ENCODE measurements at regions not wholly inside any gene's neighbourhood (a gene's known extent, or its start where the extent isn't known, plus 50 kb on each side); places are given as distances from the start of the nearest gene placed in this dataset.

DNA sequence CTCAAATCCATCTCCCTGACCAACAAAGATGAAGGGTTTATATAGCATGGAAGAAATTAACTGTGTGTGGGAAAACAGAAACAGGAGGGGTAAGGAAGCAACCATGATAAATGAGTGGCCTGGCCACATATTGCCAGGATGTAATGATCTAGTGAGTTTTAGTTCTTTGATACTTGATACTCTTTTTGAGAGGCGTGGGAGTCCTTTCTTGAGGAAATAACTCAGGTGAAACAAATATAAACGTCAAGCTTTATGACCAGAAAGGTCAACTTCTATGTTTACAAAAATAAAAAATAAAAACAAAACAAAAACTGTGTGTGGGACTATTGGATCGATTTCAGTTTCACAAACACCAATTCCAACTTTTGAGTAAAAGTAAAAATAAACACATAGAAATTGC lies 860.8 kb upstream of the B3GALT2 start:
- Histone ChIP-seq H3K27ac (no peak overlapping the region), H3K4me3 (no peak overlapping the region), H3K4me2 (no peak overlapping the region), H3K9me3 (no peaks in the 10 kb centered on the region), H3K4me1 (peaks cover 18% of the 10 kb centered on the region; the same call in 2 of the 3 replicates)
- POLR2A ChIA-PET, result no interaction called here
- no peak for ATAC-seq
- no peak for FAIRE-seq
- TF ChIP-seq ZNF302 (CRISPR knock-in tag; IDR thresholded peaks at IDR 0.05) (no peak), HOXA7 (CRISPR knock-in tag; IDR thresholded peaks at IDR 0.05) (no peak), FOXS1 (CRISPR knock-in tag; IDR thresholded peaks at IDR 0.05) (no peak), PHF8 (IDR thresholded peaks at IDR 0.05; ENCODE audit: borderline replicate concordance, low read depth) (no peak), EHF (CRISPR knock-in tag; IDR thresholded peaks at IDR 0.05) (no peak), EHMT2 (IDR thresholded peaks at IDR 0.05; ENCODE audit: low read depth) (no peak), TFCP2L1 (CRISPR knock-in tag; IDR thresholded peaks at IDR 0.05) (no peak), CHD2 (IDR thresholded peaks at IDR 0.05; ENCODE audit: low read length, partially characterized antibody) (no peak), CBX2 (IDR thresholded peaks at IDR 0.05; ENCODE audit: borderline replicate concordance, low read depth) (no peak), ESRRA (IDR thresholded peaks at IDR 0.05; ENCODE audit: borderline replicate concordance, low read length) (no peak)
- TF ChIP-seq, protein P1, sequence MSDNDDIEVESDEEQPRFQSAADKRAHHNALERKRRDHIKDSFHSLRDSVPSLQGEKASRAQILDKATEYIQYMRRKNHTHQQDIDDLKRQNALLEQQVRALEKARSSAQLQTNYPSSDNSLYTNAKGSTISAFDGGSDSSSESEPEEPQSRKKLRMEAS (IDR thresholded peaks at IDR 0.05), result no peak
- DNase-seq (ENCODE audit: low read depth in 1 of 2, low spot score in 1 of 2), result no peak
- WGBS (ENCODE audit: missing lambda C conversion rate), result 53% methylated on average over 3 of the region's 3 CpGs
- CTCF ChIA-PET, result no interaction called here

DNA sequence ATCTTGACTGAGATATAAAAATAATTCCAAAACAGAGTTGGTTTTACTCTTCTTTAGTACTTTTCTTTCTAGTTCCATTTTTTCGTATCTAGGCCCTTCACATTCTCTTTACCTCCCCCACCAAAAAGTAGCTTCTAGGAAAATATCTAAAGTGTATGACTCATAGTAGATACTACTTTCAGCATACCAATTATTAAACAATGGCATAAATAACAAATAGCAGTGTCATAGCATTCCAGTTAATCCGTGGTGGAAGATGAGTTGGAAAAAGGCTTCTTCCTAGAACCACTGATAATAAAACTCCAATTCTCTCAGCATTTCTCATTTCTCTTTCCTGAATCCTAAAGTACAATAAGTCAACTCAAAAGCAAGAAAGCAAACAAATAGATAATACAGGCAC lies 859.0 kb upstream of the B3GALT2 start:
- FAIRE-seq (no peak), ATAC-seq (peak in 1 of 2 experiments; percentile 42; a peak in 1 of 6 replicates), DNase-seq (ENCODE audit: low read depth in 1 of 2, low spot score in 1 of 2) (peak in 1 of 2 experiments; percentile 13)
- H3K4me2 ChIP-seq, result peak overlapping the region; percentile 37
- TF ChIP-seq FOXS1 (CRISPR knock-in tag; IDR thresholded peaks at IDR 0.05) (no peak), FOSL2 (IDR thresholded peaks at IDR 0.05) (no peak), FOSL2 (CRISPR knock-in tag; IDR thresholded peaks at IDR 0.05) (peak; percentile 76)
- ChIA-PET POLR2A (no interaction called here), CTCF (no interaction called here)
- peaks cover 18% of the 10 kb centered on the region; the same call in 2 of the 3 replicates for H3K4me1 ChIP-seq
- no peak overlapping the region for H3K27ac ChIP-seq
- no peak overlapping the region for H3K4me3 ChIP-seq
- WGBS (ENCODE audit: missing lambda C conversion rate), result 18% methylated on average over 2 of the region's 2 CpGs
- H3K9me3 ChIP-seq, result no peaks in the 10 kb centered on the region

DNA sequence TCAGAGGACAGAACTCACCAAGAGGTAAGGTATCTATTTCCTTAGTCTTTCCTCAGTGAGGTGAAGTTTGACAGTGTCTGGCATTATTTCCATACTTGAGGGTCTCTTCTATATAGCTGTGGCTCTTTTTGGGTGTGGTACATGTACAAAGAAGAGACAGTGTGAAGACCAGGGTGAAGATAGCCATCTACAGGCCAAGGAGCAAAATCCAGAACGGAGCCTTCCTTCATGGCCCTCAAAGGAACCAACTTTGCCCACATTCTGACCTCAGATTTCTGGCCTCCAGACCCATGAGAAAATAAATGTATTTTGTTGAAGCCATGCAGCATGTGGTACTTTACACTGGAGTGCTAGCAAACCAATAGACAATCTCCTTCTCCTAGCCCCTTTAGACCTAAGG lies 858.5 kb upstream of the B3GALT2 start:
- H3K4me2 ChIP-seq, result peak overlapping the region; percentile 37; the same call in 2 of the 3 replicates
- H3K9me3 ChIP-seq, result no peaks in the 10 kb centered on the region
- H3K4me3 ChIP-seq, result no peak overlapping the region
- TF ChIP-seq, protein P1 (IDR thresholded peaks at IDR 0.05), result no peak
- TF ChIP-seq EHF (CRISPR knock-in tag; IDR thresholded peaks at IDR 0.05), result no peak
- TF ChIP-seq, protein P2, sequence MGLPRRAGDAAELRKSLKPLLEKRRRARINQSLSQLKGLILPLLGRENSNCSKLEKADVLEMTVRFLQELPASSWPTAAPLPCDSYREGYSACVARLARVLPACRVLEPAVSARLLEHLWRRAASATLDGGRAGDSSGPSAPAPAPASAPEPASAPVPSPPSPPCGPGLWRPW (IDR thresholded peaks at IDR 0.05), result no peak
- peak in 1 of 2 experiments; percentile 21; a peak in 1 of 5 replicates for TF ChIP-seq RAD21 (conservative IDR thresholded peaks at IDR 0.05 in 1 of 2, IDR thresholded peaks at IDR 0.05 in 1 of 2)
- no peak for TF ChIP-seq ZC3H11A (IDR thresholded peaks at IDR 0.05)
- no peak for TF ChIP-seq HOXB13 (CRISPR knock-in tag; IDR thresholded peaks at IDR 0.05; ENCODE audit: low read depth)
- ChIA-PET POLR2A (no interaction called here), CTCF (no interaction called here)
- 72% methylated on average over 1 of the region's 1 CpG for WGBS (ENCODE audit: missing lambda C conversion rate)
- FAIRE-seq (no peak), ATAC-seq (peak in 1 of 2 experiments; percentile 51; a peak in 2 of 6 replicates), DNase-seq (ENCODE audit: low read depth in 1 of 2, low spot score in 1 of 2) (peak in 1 of 2 experiments; percentile 16)
- H3K4me1 ChIP-seq, result peaks cover 18% of the 10 kb centered on the region; the same call in 2 of the 3 replicates
- H3K27ac ChIP-seq, result no peak overlapping the region; a peak in 1 of 6 replicates

DNA sequence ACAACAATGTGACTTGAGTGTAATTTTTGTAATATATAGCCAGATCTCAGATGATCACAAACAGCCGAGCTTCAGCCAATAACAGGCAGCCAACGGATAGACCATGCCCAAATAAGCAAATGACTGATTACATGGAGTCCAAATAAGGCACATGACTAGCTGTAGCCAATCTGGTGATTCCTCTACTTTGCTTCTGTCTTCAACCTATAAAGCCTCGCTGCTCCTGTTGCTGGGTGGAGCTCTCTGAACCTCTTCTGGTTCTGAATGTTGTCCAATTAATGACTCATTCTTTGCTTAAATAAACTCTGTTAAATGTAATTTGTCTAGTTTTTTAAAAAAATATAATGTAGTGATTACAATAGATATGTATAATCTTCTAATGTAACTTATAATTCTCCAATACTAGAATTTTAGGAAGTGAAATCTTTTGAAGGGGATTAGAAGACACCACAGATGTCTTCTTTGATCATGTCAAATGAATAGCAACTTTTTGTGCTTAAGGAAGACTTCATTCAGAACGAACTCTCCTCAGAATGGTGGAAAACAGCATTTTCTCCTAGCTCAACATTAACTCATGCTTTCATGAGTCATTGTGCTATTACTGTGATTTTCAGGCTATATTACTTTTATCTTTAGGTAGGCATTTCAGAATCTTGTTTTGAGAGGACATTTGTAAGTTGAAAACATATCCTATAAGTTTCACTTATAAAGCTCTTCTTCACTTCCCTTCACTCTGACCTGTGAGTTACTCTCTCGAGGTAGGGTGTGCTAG lies 857.8 kb upstream of the B3GALT2 start:
- ChIA-PET POLR2A (no interaction called here), CTCF (no interaction called here)
- no peak for ATAC-seq
- 51% methylated on average over 5 of the region's 5 CpGs for WGBS (ENCODE audit: missing lambda C conversion rate)
- TF ChIP-seq TFCP2L1 (CRISPR knock-in tag; IDR thresholded peaks at IDR 0.05) (no peak), HOXB5 (CRISPR knock-in tag; IDR thresholded peaks at IDR 0.05) (no peak), FOXS1 (CRISPR knock-in tag; IDR thresholded peaks at IDR 0.05) (no peak), JUN (IDR thresholded peaks at IDR 0.05) (no peak), FOSL2 (IDR thresholded peaks at IDR 0.05) (no peak), FOSL2 (CRISPR knock-in tag; IDR thresholded peaks at IDR 0.05) (no peak), NPAS2 (CRISPR knock-in tag; IDR thresholded peaks at IDR 0.05; ENCODE audit: borderline replicate concordance) (no peak), EHMT2 (IDR thresholded peaks at IDR 0.05; ENCODE audit: low read depth) (no peak), ZNF302 (CRISPR knock-in tag; IDR thresholded peaks at IDR 0.05) (no peak), GATA3 (IDR thresholded peaks at IDR 0.05; ENCODE audit: borderline replicate concordance) (no peak)
- TF ChIP-seq, protein P3, sequence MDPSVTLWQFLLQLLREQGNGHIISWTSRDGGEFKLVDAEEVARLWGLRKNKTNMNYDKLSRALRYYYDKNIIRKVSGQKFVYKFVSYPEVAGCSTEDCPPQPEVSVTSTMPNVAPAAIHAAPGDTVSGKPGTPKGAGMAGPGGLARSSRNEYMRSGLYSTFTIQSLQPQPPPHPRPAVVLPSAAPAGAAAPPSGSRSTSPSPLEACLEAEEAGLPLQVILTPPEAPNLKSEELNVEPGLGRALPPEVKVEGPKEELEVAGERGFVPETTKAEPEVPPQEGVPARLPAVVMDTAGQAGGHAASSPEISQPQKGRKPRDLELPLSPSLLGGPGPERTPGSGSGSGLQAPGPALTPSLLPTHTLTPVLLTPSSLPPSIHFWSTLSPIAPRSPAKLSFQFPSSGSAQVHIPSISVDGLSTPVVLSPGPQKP (IDR thresholded peaks at IDR 0.05; ENCODE audit: low read depth, low read length), result no peak
- Histone ChIP-seq H3K4me2 (no peak overlapping the region), H3K4me1 (peaks cover 18% of the 10 kb centered on the region; the same call in 2 of the 3 replicates), H3K9me3 (no peaks in the 10 kb centered on the region), H3K27ac (no peak overlapping the region), H3K4me3 (no peak overlapping the region)
- FAIRE-seq, result peak; percentile 61
- DNase-seq (ENCODE audit: low read depth in 1 of 2, low spot score in 1 of 2), result no peak

Measured in A549 (cell line).